Ishikawa (cell line): ENCODE measurements at regions not wholly inside any gene's neighbourhood (a gene's known extent, or its start where the extent isn't known, plus 50 kb on each side); places are given as distances from the start of the nearest gene placed in this dataset.

Experiments used
- CEBPB ChIP-seq: IDR thresholded peaks from 2 replicates; pipeline ENCODE4 v1.6.1; 2012
- EP300 ChIP-seq: IDR thresholded peaks from 2 replicates; pipeline ENCODE4 v1.6.1; 2012; ENCODE audit warnings: borderline replicate concordance
- ZBTB7A ChIP-seq: IDR thresholded peaks from 2 replicates; pipeline ENCODE4 v1.6.1; 2012; ENCODE audit warnings: low read depth
- TF ChIP-seq, protein P1 (sequence below): IDR thresholded peaks from 2 replicates; pipeline ENCODE4 v1.6.1; 2012; ENCODE audit warnings: low read depth, mild to moderate bottlenecking

GRCh38 chr11:26126741-26127140 is 205.2 kb upstream of the ANO3 start:
- TF ChIP-seq, protein P1, sequence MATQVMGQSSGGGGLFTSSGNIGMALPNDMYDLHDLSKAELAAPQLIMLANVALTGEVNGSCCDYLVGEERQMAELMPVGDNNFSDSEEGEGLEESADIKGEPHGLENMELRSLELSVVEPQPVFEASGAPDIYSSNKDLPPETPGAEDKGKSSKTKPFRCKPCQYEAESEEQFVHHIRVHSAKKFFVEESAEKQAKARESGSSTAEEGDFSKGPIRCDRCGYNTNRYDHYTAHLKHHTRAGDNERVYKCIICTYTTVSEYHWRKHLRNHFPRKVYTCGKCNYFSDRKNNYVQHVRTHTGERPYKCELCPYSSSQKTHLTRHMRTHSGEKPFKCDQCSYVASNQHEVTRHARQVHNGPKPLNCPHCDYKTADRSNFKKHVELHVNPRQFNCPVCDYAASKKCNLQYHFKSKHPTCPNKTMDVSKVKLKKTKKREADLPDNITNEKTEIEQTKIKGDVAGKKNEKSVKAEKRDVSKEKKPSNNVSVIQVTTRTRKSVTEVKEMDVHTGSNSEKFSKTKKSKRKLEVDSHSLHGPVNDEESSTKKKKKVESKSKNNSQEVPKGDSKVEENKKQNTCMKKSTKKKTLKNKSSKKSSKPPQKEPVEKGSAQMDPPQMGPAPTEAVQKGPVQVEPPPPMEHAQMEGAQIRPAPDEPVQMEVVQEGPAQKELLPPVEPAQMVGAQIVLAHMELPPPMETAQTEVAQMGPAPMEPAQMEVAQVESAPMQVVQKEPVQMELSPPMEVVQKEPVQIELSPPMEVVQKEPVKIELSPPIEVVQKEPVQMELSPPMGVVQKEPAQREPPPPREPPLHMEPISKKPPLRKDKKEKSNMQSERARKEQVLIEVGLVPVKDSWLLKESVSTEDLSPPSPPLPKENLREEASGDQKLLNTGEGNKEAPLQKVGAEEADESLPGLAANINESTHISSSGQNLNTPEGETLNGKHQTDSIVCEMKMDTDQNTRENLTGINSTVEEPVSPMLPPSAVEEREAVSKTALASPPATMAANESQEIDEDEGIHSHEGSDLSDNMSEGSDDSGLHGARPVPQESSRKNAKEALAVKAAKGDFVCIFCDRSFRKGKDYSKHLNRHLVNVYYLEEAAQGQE: no peak
- TF ChIP-seq EP300 (no peak), ZBTB7A (no peak), CEBPB (no peak)
